Neural cell (in vitro differentiated cells): ENCODE measurements at regions not wholly inside any gene's neighbourhood (a gene's known extent, or its start where the extent isn't known, plus 50 kb on each side); places are given as distances from the start of the nearest gene placed in this dataset.

ENCODE experiments used
- H2AFZ ChIP-seq: fragments of 200-600, 300-800 bp; sonication (generic), shearing (Covaris generic); 2 replicates; pipeline ENCODE4 v1.6.0; 2014; ENCODE audit warnings: low read depth, mild to moderate bottlenecking, antibody characterized with exemption, low read length, moderate library complexity
- H3F3A ChIP-seq: fragments of 200-600 bp; shearing (Covaris generic); 2 replicates; pipeline ENCODE4 v1.6.1; 2016; ENCODE audit warnings: mild to moderate bottlenecking, moderate library complexity, mixed read lengths, antibody characterized with exemption, low read length; ENCODE audit not compliant: insufficient read depth, poor library complexity, severe bottlenecking
- H3K27ac ChIP-seq: fragments of 200-600, 300-800 bp; sonication (generic), shearing (Covaris generic); 2 replicates; pipeline ENCODE4 v1.5.1; 2014; ENCODE audit warnings: mild to moderate bottlenecking, low read length, moderate library complexity
- H3K27me3 ChIP-seq: fragments of 300-800, 200-600 bp; sonication (generic), shearing (Covaris generic); 2 replicates; pipeline ENCODE4 v1.6.0; 2014; ENCODE audit warnings: mild to moderate bottlenecking, low read depth, low read length, moderate library complexity; ENCODE audit not compliant: insufficient read depth
- H3K36me3 ChIP-seq: fragments of 300-800, 200-600 bp; sonication (generic), shearing (Covaris generic); 2 replicates; pipeline ENCODE4 v1.5.1; 2014; ENCODE audit warnings: mild to moderate bottlenecking, antibody characterized with exemption, low read length, moderate library complexity; ENCODE audit not compliant: insufficient read depth
- H3K4me2 ChIP-seq: fragments of 300-800, 200-600 bp; sonication (generic), shearing (Covaris generic); 2 replicates; pipeline ENCODE4 v1.6.0; 2014; ENCODE audit warnings: mild to moderate bottlenecking, low read length
- H3K4me3 ChIP-seq: fragments of 300-800, 200-600 bp; sonication (generic), shearing (Covaris generic); 2 replicates; pipeline ENCODE4 v1.5.1; 2014; ENCODE audit warnings: mild to moderate bottlenecking, low read length, moderate library complexity
- H3K79me2 ChIP-seq: fragments of 200-600 bp; shearing (Covaris generic); replicated peaks from 2 replicates; pipeline ENCODE4 v1.6.0; 2014; ENCODE audit warnings: mild to moderate bottlenecking, low read length, moderate library complexity; ENCODE audit not compliant: insufficient read depth
- H3K9ac ChIP-seq: fragments of 300-800, 200-600 bp; sonication (generic), shearing (Covaris generic); 2 replicates; pipeline ENCODE4 v1.6.1; 2016; ENCODE audit warnings: mild to moderate bottlenecking, low read length, mixed read lengths
- H3K9me2 ChIP-seq: fragments of 200-600 bp; shearing (Covaris generic); 2 replicates; pipeline ENCODE4 v1.6.1; 2016; ENCODE audit warnings: mild to moderate bottlenecking, low read length, mixed read lengths; ENCODE audit not compliant: insufficient read depth
- H3K9me3 ChIP-seq: fragments of 200-600, 300-800 bp; sonication (generic), shearing (Covaris generic); 2 replicates; pipeline ENCODE4 v1.6.1; 2016; ENCODE audit warnings: mild to moderate bottlenecking, mixed run types, low read length, moderate library complexity, mixed read lengths
- H4K20me1 ChIP-seq: fragments of 200-600 bp; shearing (Covaris generic); 2 replicates; pipeline ENCODE4 v1.6.1; 2016; ENCODE audit warnings: mild to moderate bottlenecking, mixed run types; ENCODE audit not compliant: insufficient read depth
- EP300 ChIP-seq: fragments of 450-650 bp; conservative IDR thresholded peaks from 2 replicates; pipeline ENCODE4 v1.6.1; 2014; ENCODE audit warnings: antibody characterized with exemption, mild to moderate bottlenecking, moderate library complexity; ENCODE audit not compliant: poor library complexity, severe bottlenecking
- EZH2 ChIP-seq: fragments of 200-600, 300-800 bp; shearing (Covaris generic), sonication (generic); IDR thresholded peaks from 2 replicates; pipeline ENCODE4 v1.6.1; 2014; ENCODE audit warnings: antibody characterized with exemption, low read length, borderline replicate concordance, mild to moderate bottlenecking; ENCODE audit not compliant: insufficient read depth, poor library complexity, severe bottlenecking
- MXI1 ChIP-seq: fragments of 450-650 bp; conservative IDR thresholded peaks from 2 replicates; pipeline ENCODE4 v1.6.1; 2014; ENCODE audit warnings: antibody characterized with exemption, mild to moderate bottlenecking; ENCODE audit not compliant: poor library complexity, severe bottlenecking
- POLR2AphosphoS5 ChIP-seq: IDR thresholded peaks from 2 replicates; pipeline ENCODE4 v1.6.1; 2012
- RAD21 ChIP-seq: fragments of 450-650 bp; conservative IDR thresholded peaks from 2 replicates; pipeline ENCODE4 v1.6.1; 2014; ENCODE audit warnings: antibody characterized with exemption, mild to moderate bottlenecking, moderate library complexity
- SMC3 ChIP-seq: fragments of 450-650 bp; conservative IDR thresholded peaks from 2 replicates; pipeline ENCODE4 v1.6.1; 2014; ENCODE audit warnings: antibody characterized with exemption, mild to moderate bottlenecking, moderate library complexity; ENCODE audit not compliant: poor library complexity
- TAF1 ChIP-seq: IDR thresholded peaks from 2 replicates; pipeline ENCODE4 v1.6.1; 2012; ENCODE audit warnings: low read depth
- TF ChIP-seq, protein P1 (sequence below): IDR thresholded peaks from 2 replicates; pipeline ENCODE4 v1.6.1; 2012; ENCODE audit warnings: borderline replicate concordance
- TF ChIP-seq, protein P2 (sequence below): fragments of 450-650 bp; IDR thresholded peaks from 2 replicates; pipeline ENCODE4 v1.5.1; 2014; ENCODE audit warnings: antibody characterized with exemption, mild to moderate bottlenecking, moderate library complexity; ENCODE audit not compliant: poor library complexity, severe bottlenecking

DNA sequence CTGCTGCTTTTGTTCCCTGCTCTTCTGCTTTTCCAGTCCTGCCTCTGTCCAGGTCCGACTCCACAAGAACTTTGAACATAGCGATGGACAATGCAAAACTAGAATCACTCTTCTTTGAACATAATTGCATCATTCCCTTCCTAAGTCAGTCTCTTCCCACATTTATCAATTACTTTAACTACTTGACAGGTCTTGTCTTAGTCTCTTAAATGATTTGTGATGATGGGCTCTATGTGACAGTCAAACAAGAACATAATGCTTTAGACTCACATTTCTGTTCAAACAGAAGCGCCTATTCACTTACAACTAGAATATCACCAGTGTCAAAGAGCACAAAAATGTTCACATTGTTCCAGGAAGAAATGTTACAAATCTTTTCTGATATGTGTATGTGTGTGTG, 278.1 kb downstream of the SH3GL2 start:
- Histone ChIP-seq H3K9me3 (no peaks in the 10 kb centered on the region), H3K79me2 (no peaks in the 10 kb centered on the region), H3K4me3 (no peak overlapping the region), H2AFZ (no peak overlapping the region), H3K36me3 (no peaks in the 10 kb centered on the region), H3K27me3 (no peaks in the 10 kb centered on the region), H3K4me2 (no peak overlapping the region), H3K9me2 (no peaks in the 10 kb centered on the region), H3K27ac (peak overlapping the region; percentile 34), H3F3A (no peaks in the 10 kb centered on the region), H3K9ac (no peak overlapping the region), H4K20me1 (no peaks in the 10 kb centered on the region)
- TF ChIP-seq EP300 (peak; percentile 93), POLR2AphosphoS5 (peak; percentile 76), RAD21 (no peak), TAF1 (no peak)
- TF ChIP-seq, protein P1, sequence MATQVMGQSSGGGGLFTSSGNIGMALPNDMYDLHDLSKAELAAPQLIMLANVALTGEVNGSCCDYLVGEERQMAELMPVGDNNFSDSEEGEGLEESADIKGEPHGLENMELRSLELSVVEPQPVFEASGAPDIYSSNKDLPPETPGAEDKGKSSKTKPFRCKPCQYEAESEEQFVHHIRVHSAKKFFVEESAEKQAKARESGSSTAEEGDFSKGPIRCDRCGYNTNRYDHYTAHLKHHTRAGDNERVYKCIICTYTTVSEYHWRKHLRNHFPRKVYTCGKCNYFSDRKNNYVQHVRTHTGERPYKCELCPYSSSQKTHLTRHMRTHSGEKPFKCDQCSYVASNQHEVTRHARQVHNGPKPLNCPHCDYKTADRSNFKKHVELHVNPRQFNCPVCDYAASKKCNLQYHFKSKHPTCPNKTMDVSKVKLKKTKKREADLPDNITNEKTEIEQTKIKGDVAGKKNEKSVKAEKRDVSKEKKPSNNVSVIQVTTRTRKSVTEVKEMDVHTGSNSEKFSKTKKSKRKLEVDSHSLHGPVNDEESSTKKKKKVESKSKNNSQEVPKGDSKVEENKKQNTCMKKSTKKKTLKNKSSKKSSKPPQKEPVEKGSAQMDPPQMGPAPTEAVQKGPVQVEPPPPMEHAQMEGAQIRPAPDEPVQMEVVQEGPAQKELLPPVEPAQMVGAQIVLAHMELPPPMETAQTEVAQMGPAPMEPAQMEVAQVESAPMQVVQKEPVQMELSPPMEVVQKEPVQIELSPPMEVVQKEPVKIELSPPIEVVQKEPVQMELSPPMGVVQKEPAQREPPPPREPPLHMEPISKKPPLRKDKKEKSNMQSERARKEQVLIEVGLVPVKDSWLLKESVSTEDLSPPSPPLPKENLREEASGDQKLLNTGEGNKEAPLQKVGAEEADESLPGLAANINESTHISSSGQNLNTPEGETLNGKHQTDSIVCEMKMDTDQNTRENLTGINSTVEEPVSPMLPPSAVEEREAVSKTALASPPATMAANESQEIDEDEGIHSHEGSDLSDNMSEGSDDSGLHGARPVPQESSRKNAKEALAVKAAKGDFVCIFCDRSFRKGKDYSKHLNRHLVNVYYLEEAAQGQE, result peak; percentile 85

DNA sequence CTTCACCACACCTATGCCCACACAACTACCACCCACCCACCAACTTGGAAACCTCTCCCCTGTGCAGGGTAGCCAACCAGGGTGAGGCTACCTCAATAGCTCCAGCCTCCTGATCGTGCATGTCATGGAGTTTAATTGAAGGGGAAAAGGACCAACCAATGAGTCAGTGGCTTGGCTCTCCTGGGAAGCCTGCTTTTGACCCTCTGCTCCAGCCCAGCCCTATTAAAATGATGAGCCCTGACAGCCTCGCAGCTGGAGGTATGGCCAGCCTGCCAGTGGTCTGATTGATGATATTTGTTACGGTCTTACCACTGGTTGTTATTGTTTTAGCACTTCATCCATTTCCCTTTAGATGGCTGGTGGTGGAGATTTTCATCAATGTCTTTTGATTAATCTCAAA, 280.4 kb downstream of the SH3GL2 start:
- H3K9ac ChIP-seq, result no peak overlapping the region
- H3K79me2 ChIP-seq, result no peaks in the 10 kb centered on the region
- H3K4me2 ChIP-seq, result no peak overlapping the region
- H3K27me3 ChIP-seq, result no peaks in the 10 kb centered on the region
- H3K36me3 ChIP-seq, result no peaks in the 10 kb centered on the region
- TF ChIP-seq EP300, result no peak
- no peak for TF ChIP-seq EZH2
- TF ChIP-seq, protein P2, sequence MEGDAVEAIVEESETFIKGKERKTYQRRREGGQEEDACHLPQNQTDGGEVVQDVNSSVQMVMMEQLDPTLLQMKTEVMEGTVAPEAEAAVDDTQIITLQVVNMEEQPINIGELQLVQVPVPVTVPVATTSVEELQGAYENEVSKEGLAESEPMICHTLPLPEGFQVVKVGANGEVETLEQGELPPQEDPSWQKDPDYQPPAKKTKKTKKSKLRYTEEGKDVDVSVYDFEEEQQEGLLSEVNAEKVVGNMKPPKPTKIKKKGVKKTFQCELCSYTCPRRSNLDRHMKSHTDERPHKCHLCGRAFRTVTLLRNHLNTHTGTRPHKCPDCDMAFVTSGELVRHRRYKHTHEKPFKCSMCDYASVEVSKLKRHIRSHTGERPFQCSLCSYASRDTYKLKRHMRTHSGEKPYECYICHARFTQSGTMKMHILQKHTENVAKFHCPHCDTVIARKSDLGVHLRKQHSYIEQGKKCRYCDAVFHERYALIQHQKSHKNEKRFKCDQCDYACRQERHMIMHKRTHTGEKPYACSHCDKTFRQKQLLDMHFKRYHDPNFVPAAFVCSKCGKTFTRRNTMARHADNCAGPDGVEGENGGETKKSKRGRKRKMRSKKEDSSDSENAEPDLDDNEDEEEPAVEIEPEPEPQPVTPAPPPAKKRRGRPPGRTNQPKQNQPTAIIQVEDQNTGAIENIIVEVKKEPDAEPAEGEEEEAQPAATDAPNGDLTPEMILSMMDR, result no peak
- TF ChIP-seq RAD21, result no peak
- no peak for TF ChIP-seq MXI1
- no peak overlapping the region for H3K4me3 ChIP-seq
- no peak overlapping the region for H3K27ac ChIP-seq
- H2AFZ ChIP-seq, result no peak overlapping the region
- H3K9me3 ChIP-seq, result no peaks in the 10 kb centered on the region
- H4K20me1 ChIP-seq, result no peaks in the 10 kb centered on the region
- H3F3A ChIP-seq, result no peaks in the 10 kb centered on the region
- H3K9me2 ChIP-seq, result no peaks in the 10 kb centered on the region

- no peaks in the 10 kb centered on the region for H4K20me1 ChIP-seq
- no peaks in the 10 kb centered on the region for H3F3A ChIP-seq
- H3K79me2 ChIP-seq, result no peaks in the 10 kb centered on the region
- no peak overlapping the region for H3K4me3 ChIP-seq
- no peak overlapping the region for H3K4me2 ChIP-seq
- no peaks in the 10 kb centered on the region for H3K36me3 ChIP-seq
- no peak overlapping the region for H3K27ac ChIP-seq
- H3K9ac ChIP-seq, result no peak overlapping the region
- H2AFZ ChIP-seq, result no peak overlapping the region
- H3K9me3 ChIP-seq, result no peaks in the 10 kb centered on the region
- TF ChIP-seq TAF1 (no peak), MXI1 (no peak), EP300 (no peak), RAD21 (no peak), SMC3 (no peak), EZH2 (no peak), POLR2AphosphoS5 (no peak)
- TF ChIP-seq, protein P1, result no peak
- TF ChIP-seq, protein P2, result no peak
- no peaks in the 10 kb centered on the region for H3K9me2 ChIP-seq
- no peaks in the 10 kb centered on the region for H3K27me3 ChIP-seq
Measured at GRCh38 chr9:17859987-17860386, 281.1 kb downstream of the SH3GL2 start.
